ENCODE measurements at regions not wholly inside any gene's neighbourhood (a gene's known extent, or its start where the extent isn't known, plus 50 kb on each side); places are given as distances from the start of the nearest gene placed in this dataset.
A peak's percentile ranks its signal among the peaks of the same experiment; 100 is the strongest.

DNA sequence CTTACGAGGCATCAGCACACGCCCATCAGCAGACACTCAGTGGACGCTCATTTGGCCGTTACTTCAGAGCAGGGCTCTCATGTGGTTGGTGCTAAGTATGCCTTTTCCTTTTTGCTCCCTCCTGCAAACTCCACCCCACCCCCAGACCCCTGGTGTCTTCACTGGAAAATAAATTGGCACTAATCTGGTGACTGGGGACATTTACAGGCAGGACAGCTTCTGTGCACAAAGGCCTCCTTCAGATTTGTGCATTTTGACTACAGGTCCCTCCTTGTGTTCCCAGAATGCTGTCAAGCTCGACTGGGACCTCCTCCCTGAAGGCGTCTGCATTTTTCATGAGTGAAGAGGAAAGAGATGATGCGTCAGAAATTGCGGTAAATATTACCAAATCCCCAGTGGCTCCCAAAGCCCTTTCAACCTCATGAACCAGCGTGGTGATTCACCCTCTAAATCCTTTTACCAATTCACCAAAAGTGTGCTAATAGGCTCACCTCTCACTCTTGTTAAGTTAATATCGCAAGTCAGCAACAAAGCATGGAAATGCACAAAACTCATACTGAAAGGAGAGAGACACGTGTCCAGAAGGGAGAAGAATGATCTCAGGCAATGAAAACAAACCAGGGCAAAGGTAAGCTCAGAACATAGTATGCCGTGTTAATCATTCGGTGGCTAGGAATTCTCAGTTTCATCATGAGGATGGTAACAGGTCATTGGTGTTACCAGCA is 119.0 kb downstream of the NKX6-1 start:
- DNase-seq (ENCODE audit: low spot score): no peak

DNA sequence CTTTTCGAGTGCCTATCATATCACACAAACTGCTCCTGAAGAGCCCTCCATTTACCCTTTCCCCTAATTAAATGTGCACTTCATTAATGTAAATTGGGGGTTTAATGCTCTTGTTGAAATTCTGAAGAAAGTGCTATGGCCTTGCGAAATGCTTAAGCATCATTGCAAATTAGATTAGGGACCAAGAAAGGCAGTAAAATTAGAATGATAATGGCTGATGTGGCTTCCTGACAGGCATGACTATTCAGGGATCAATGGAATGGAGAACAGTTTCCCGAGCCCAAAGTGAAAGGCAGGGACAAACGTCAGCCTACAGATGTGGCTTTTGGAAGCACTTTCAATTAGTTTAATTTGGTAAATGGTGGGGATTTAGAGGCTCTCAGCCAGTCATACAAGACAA is 120.1 kb downstream of the NKX6-1 start:
- no peak for DNase-seq (ENCODE audit: low spot score)

DNA sequence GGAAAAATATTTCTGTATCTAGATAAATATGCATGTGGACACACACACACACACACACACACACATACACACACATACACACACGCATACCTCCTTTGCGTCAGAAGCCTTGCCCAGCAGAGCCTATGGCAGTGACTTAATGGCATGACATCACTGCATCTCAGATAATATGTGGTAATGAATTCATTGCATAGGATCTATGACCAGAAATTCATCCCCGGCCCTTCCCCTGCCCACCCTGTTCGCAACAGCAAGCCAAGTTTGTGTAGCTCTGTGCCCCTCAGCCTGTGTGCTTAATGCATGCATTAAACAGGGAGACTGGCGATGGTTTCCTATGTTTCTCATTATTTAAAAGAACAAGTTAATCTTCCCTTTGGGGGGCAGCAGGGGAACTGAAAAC is 120.7 kb downstream of the NKX6-1 start:
- DNase-seq (ENCODE audit: low spot score): no peak

DNA sequence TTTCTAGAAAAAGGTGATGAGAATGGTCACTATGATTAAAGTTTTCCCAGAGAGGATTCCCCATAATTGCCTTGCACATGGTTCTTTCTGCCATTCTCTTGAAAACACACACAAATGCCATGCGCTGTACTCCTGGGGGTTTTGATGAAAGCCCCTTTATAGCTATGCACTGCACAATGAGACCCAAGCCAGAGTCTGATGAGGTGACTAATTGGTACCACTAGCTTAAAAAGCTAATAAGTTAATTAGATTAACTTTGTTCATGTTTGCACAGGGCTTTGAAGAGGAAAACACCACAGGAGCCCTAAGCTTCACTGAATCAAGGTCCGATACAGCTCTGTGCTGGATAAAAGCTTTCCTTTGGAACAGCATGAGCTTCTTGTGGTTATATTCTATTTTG is 132.2 kb downstream of the NKX6-1 start:
- DNase-seq (ENCODE audit: low spot score): no peak

DNA sequence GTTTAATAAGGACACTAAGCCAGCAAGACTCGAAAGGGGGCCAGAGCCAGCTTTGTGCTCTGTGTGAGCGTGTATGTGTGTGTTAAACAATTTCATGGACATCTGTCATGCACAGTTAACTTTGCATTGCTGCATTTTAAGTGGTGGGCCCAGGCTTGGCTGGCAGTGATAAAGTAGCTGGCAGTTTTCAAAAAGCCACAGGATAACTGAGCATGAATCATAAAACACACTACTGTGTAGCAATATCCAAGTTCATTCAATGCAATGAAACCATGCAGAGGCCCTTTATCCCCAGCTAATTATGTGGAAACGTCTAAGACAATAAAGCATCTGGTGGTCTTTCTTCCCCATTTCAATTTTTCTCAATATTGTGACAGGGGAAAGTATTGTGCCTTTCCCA is 132.9 kb downstream of the NKX6-1 start:
- DNase-seq (ENCODE audit: low spot score): no peak

DNA sequence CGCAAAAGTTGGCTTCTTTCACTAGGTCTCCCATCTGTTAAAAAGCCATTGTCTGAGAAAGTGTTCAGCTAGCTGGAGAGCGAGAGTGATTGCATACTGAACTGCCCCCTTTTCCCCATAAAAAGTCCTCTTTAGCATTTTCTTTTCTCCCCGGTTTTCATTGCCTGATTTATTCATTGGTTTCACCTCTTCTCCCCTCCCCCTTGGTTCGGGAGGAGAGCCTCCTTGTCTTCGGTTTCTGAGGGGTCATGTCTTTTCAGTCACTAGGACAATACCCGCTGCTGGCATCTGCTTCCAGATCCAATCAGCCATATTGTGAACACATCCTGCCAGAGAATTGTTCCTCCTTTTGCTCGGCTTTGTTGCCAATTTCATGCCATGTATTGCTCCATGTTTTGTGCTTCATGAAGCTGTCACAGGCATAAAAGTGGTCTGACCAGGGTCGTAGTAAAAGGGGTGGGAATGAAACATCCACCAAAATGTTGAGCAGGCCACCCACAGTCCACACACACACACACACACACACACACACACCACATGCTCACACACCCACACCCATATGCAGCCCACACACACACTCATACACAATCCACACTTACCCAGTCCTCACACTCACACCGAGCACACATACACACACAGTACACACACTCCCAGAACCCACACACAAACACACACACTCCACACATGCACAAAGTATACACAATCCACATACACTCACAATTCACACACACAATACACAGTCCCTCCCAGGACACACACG is 136.0 kb downstream of the NKX6-1 start:
- DNase-seq (ENCODE audit: low spot score): no peak

DNA sequence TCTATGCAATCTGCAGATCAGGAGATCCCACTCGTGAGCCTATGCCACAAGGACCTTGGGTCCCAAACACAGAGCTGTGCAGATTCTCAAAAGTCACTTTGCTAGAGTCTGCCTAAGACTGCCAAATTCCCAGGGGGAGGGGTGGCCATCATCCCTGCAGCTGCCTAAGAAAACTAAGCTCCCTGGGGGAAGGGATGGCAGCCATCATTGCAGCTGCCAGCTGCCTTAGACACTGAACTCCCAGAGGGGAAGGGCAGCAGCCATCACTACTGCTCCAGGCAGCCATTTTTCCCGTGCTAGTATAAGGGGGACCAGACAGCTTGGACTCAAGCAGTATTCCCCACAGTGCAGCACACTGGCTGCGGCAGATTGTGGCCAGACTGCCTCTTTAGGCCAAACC is 156.9 kb downstream of the NKX6-1 start:
- no peak for DNase-seq (ENCODE audit: low spot score)

DNA sequence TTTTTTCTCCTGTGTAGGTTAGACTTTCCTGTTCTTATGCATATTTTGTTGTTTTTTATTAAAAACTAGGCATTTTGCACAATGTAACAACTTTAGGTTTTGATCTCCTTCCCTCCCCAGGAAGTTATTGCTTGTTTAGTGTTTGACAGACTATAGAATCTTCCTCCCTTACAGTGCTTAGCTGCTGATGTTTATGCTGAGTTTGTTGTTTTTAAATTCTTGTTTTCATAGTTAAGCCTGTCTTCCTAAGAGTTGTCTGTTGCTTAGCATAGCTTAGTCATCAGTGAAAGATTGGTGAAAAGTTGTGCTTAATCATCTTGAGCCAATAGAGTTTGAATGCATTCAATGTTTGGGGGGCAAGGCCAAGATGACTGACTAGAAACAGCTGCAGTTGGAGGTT is 157.5 kb downstream of the NKX6-1 start:
- DNase-seq (ENCODE audit: low spot score): no peak

DNA sequence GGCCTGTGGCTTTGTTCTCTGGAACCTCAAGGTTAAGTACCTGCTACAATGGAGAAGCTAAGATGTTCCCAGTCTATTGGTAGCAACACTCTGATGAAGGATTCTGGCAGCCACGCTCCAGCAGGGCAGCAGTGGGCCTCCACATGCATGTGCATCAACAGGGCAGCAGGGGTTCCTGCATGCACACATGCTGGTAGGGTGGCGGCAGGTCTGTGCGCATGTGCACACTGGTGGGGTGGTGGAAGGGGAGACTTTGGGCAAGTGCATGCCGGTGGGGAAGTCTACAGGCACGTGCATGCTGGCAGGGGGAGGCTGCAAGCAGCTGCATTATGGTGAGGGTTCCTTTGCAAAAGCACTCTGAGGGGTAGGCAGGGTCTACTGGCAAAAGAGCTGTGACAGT is 160.7 kb downstream of the NKX6-1 start:
- DNase-seq (ENCODE audit: low spot score): no peak

DNA sequence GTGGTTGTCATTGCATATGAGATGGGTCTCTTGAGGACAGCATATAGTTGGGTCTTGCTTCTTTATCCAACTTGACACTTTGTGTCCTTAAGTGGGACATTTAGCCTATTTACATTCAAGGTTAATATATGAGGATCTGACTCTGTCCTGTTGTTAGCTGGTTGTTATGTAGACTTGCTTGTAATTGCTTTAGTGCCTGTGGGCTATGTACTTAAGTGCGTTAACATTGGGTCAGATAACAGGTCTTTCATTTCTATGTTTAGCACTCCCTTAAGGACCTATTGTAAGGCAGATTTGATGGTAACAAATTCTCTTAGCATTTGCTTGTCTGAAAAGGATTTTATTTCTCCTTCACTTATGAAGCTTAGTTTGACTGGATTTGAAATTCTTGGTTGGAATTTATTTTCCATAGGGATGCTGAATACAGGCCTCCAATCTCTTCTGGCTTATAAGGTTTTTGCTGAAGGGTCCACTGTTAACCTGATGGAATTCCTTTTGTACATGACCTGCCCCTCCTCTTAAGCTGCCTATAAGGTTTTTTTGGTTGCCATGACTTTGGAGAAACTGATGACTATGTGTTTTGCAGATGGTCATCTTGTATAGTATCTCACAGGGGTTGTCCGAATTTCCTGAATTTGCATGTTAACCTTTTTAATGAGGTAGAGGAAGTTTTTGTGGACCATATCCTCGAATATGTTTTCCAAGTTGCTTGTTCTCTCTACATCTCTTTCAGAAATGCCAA is 162.0 kb downstream of the NKX6-1 start:
- no peak for DNase-seq (ENCODE audit: low spot score)

DNA sequence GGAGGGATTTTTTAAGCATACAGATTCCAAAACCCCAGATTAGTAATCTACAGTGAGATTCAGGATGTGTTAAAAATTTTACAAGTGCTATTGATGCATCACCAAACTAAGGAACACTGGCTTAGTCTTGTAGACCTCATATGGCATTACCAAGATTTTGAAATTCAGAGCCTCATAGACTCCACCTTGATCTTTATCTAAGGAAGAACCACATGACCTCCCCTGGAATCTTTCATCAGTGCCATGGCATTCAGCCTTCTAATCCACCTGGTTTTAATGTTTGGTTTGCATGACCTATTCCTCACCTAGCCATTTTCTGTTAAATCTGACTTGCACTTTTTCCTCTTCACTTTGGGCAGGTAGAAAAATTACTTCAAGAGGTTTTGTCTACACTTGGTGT is 171.6 kb downstream of the NKX6-1 start:
- DNase-seq (ENCODE audit: low spot score): peak; percentile 29

DNA sequence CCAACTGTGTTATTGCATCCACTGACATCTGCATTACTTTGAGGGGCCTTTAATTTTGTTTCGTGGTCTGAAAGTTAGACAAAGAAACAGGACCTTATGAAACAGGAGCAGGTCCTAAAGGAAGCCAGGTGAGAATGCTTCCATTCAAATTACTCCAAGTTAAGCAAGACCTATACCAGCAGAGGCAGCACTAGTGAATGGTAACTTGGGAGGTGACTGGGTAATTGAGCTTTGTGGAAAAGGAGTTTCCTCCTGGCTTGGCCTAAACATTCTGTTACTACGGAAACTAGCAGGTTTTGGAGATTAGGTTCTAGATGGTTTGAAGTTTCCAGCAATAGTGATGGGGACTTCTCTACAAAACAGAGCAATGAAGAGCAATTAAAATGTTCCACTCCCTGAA is 173.5 kb downstream of the NKX6-1 start:
- DNase-seq (ENCODE audit: low spot score): no peak

DNA sequence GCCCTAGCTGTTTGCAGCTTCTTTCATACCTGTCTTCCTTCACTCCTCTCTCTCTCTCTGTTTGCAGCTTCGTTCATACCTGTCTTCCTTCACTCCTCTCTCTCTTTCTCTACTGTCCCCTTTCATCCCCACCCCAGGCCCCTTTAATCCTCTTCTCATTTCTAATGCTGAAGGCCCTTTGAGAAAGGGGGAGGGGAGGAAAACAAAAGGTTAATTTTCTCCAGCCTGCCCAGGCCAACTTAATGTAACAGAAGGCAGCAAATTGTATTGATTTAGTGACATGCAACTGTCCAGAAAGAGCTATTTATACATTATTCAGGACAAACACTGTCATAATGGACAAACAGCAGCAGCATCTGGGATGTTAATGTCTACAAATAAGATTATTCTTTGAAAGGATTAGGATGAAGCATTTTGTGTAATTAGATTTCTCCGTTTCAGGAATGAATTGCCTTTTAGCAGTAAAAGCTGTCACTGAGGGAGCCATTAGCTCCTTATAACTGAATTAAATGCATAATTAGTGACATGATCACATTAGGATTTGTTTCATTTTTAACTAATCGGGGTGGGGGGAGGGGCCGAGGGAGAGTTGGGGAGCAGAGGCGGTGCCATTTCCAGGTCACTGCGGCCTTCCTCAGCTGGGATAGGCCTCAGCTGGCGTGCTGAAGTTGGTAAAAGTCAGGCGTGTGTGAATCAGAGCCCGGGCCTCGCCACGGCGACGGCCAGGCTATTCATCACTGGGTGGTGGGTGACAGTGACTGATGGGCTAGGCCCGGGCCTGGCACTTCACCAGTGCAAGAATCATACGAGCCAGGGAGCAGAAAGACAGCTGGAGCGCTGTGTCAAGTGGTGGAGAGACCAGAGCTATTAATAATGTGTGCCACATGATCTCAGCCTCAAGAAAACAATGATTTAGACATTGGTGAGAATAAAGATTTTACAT is 174.5 kb downstream of the NKX6-1 start:
- no peak for DNase-seq (ENCODE audit: low spot score)

DNA sequence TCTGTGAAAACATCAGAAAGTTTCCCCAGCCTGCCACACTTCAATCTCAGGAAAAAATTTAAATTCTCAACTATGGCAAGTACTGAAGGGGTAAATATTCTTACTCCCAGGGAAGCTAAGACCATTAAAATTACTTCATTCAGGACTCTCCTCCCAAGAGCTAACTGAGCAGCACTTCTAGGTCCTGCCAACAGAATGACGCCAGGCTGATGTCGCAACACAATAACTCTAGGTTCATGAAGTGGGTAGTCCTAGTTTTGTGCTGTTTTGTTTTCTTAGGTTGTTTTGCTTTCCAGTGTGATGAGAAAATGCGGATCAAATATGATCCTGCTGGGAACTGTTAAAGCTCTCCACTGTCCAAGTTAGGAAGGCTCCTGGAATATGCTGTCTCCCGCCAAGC is 180.0 kb downstream of the NKX6-1 start:
- no peak for DNase-seq (ENCODE audit: low spot score)

DNA sequence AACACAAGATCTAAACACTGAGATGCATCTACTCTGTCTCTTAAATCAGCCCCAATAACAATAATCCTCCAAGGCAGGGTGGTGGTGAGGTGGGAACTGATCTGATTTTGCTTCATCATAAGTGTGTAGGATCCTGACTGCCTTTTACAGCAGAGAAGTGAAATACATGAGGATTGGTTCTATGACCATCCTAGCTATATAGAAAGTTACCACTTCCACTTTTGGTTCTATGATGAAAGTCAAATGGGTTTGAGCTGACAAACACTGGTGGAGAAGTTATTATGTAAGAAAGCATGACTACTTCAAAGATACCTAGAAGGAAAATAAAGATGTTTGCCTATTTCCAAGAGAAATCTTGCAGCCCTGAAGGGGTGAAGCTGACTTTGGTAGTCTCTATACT is 181.6 kb downstream of the NKX6-1 start:
- no peak for DNase-seq (ENCODE audit: low spot score)

DNA sequence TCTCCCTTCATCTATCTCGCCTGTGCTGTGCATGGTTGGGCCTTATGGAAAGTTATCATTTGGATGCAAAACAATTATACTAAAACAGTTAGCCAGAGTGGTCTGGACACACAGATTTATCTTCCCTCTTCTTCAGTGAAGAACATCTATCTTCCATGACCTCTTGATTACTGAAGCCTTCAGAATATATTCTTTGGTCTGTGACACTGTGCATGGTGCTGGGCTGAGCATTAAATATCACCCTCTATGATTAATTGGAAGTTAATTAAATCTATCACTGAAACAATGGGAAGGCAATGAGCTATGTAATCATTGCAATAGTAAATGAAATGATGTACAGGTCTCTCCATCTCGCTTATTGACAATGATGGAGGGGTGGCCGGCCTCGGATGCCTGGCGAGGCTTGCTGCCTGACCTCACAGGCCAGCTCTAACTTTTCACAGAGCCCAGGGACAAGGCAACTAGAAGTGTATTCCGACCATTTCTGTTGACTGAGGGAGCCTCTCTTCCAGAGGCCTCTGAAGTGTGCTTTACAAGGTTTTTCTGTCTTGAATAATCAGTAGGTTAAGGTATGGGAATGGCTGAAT is 186.6 kb downstream of the NKX6-1 start:
- no peak for DNase-seq (ENCODE audit: low spot score)

DNA sequence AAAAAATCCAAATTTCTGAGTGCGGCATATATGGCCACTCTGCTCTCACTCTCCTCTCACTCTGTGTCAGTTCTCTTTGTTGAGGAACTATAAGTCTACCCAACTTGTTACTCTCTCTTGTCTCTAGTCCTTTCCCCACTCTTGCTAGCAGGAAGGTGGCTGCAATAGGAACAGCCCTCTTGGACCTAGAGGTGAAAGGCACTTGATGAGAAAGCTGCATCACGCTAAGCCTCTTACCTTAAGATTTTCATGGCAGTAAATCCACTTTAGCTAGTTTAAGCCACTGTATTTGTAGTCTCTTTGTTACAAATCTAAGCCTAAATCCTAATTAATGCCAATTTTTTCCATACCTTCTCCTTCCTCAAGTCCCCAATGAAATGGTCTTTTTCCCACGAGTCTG is 189.9 kb downstream of the NKX6-1 start:
- DNase-seq (ENCODE audit: low spot score): no peak

DNA sequence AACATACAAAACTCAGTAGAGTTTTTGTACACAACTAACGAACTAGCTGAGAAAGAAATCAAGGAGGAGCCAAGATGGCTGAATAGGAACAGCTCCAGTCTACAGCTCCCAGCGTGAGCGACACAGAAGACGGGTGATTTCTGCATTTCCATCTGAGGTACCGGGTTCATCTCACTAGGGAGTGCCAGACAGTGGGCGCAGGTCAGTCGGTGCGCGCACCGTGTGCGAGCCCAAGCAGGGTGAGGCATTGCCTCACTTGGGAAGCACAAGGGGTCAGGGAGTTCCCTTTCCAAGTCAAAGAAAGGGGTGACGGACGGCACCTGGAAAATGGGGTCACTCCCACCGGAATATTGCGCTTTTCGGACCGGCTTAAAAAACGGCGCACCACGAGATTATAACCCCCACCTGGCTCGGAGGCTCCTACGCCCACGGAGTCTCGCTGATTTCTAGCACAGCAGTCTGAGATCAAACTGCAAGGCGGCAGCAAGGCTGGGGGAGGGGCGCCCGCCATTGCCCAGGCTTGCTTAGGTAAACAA is 200.3 kb downstream of the NKX6-1 start:
- peak; percentile 14 for DNase-seq (ENCODE audit: low spot score)

DNA sequence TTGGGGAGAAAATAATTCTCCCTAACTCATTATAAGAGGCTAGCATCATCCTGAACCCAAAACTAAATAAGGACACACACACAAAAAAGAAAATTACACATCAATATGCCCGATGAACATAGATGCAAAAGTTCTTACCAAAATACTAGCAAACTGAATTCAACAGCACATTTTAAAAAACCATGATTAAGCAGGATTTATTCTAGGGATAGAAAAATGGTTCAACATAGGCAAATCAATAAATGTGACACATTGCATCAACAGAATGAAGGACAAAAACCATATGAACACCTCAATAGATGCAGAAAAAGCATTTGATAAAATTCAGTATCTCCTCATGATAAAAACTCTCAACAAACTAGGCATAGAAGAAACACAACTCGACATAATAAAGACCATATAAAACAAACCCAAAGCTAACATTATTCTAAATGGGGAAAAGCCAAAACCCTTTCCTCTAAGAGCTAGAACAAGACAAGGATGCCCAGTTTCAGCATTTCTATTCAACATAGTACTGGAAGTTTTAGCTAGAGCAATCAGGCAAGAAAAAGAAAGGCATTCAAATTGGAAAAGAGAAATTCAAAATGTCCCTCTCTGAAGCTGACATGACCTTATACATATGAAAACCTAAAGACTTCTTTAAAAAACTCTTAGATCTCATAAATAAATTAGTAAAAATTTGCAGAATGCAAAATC is 200.9 kb downstream of the NKX6-1 start:
- DNase-seq (ENCODE audit: low spot score): peak; percentile 4

DNA sequence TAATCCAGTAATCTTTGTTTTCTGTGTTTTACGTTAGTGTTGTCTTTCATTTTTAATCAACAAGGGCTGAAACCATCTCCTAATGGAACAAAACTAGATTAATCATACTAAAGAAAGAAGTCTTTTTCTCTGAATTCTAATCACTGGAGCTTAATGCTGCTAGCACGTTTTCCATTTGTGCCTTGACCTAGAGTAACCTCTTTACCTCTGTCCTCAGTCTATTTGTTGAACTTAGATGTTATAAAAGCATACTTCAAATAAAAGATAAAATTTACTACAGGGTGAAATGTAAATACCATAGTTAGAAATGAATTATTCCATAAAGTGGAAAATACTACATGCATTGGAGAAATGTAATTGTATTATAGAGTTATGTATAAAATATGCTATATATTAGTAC is 207.1 kb downstream of the NKX6-1 start:
- DNase-seq (ENCODE audit: low spot score): no peak

Measured in HT-29 (cell line).